H1 (cell line): ENCODE measurements at regions not wholly inside any gene's neighbourhood (a gene's known extent, or its start where the extent isn't known, plus 50 kb on each side); places are given as distances from the start of the nearest gene placed in this dataset.

ENCODE experiments used
- CBX8 ChIP-seq: fragments of 300-800, 300-1000 bp; sonication (generic); IDR thresholded peaks from 2 replicates; pipeline ENCODE4 v1.7.1; 2016; ENCODE audit warnings: low read depth, low read length, borderline replicate concordance
- CTCF ChIP-seq, 3 experiments: IDR thresholded peaks; 1 replicate in 2 of 3; 2 replicates in 1 of 3; pipeline versions ENCODE4 v1.5.1 to v1.6.1; 2011; ENCODE audit warnings: low read length in 3 of 3, mild to moderate bottlenecking in 3 of 3, inconsistent platforms in 2 of 3, low read depth in 1 of 3, moderate library complexity in 1 of 3; ENCODE audit not compliant: insufficient read depth in 1 of 3; ENCODE audit errors: control extremely low read depth in 1 of 3
- EZH2 ChIP-seq: fragments of 200-600 bp; sonication (generic); IDR thresholded peaks from 2 replicates; pipeline ENCODE4 v1.7.1; 2012; ENCODE audit warnings: low read depth, mild to moderate bottlenecking, moderate library complexity, low read length, inconsistent platforms; ENCODE audit not compliant: severe bottlenecking
- POLR2A ChIP-seq, 2 experiments: IDR thresholded peaks; 1 replicate in 1 of 2; 2 replicates in 1 of 2; pipeline ENCODE4 v1.6.1; 2011; ENCODE audit warnings: low read depth in 2 of 2, low read length in 2 of 2, mild to moderate bottlenecking in 2 of 2; ENCODE audit errors: control extremely low read depth in 1 of 2
- POU5F1 ChIP-seq: IDR thresholded peaks from 2 replicates; pipeline ENCODE4 v1.6.1; 2011; ENCODE audit warnings: low read depth, mild to moderate bottlenecking, low read length, moderate library complexity
- SAP30 ChIP-seq: fragments of 300-600 bp; sonication (generic); IDR thresholded peaks from 2 replicates; pipeline ENCODE4 v1.7.1; 2012; ENCODE audit warnings: low read length, moderate library complexity, mild to moderate bottlenecking, inconsistent platforms; ENCODE audit not compliant: insufficient read depth, insufficient replicate concordance
- SIN3A ChIP-seq, 2 experiments: IDR thresholded peaks in 1 of 2; conservative IDR thresholded peaks in 1 of 2; 2 replicates each; pipeline ENCODE4 v1.6.1; 2011 to 2012; ENCODE audit warnings: low read length in 2 of 2, improper control_type of control experiment in 1 of 2, low read depth in 1 of 2, mild to moderate bottlenecking in 1 of 2
- SP1 ChIP-seq: IDR thresholded peaks from 2 replicates; pipeline ENCODE4 v1.6.1; 2011; ENCODE audit warnings: low read depth, low read length
- TAF1 ChIP-seq: IDR thresholded peaks from 2 replicates; pipeline ENCODE4 v1.6.1; 2011; ENCODE audit warnings: mild to moderate bottlenecking, low read depth, low read length
- ZNF274 ChIP-seq: IDR thresholded peaks from 2 replicates; pipeline ENCODE4 v1.7.0; 2012; ENCODE audit warnings: low read length, borderline replicate concordance; ENCODE audit errors: extremely low read depth

GRCh38 chr11:45385423-45385822 is 99.3 kb upstream of the SYT13 start:
- TF ChIP-seq CTCF (IDR thresholded peaks at IDR 0.05; ENCODE audit: control extremely low read depth in 1 of 3, insufficient read depth in 1 of 3, low read depth in 1 of 3, low read length in 3 of 3) = no peak
- TF ChIP-seq CBX8 = no peak
- no peak for TF ChIP-seq SIN3A (conservative IDR thresholded peaks at IDR 0.05 in 1 of 2, IDR thresholded peaks at IDR 0.05 in 1 of 2; ENCODE audit: low read depth in 1 of 2, low read length in 2 of 2)
- TF ChIP-seq EZH2 = no peak
- no peak for TF ChIP-seq SP1
- TF ChIP-seq ZNF274 = no peak
- TF ChIP-seq POU5F1 = no peak
- TF ChIP-seq POLR2A (IDR thresholded peaks at IDR 0.05; ENCODE audit: control extremely low read depth in 1 of 2, low read depth in 2 of 2, low read length in 2 of 2) = no peak
- TF ChIP-seq TAF1 = no peak
- TF ChIP-seq SAP30 = no peak
